A549 (cell line): ENCODE measurements at regions not wholly inside any gene's neighbourhood (a gene's known extent, or its start where the extent isn't known, plus 50 kb on each side); places are given as distances from the start of the nearest gene placed in this dataset.
A peak's percentile ranks its signal among the peaks of the same experiment; 100 is the strongest.

Experiments used
- ATAC-seq, 2 experiments: fragments of 200-7000 bp in 1 of 2; fragments of >200 bp in 1 of 2; cut with Nextera tagmentation in 1 of 2; cut with Tn5 transposase in 1 of 2; 3 replicates each; pipeline versions ENCODE4 v1.8.0 to v1.9.1; 2018 to 2020; ENCODE audit warnings: mild to moderate bottlenecking in 1 of 2, moderate library complexity in 1 of 2
- CTCF ChIA-PET: fragments of 300-600 bp; sonication (Branson Sonifier 250); formaldehyde crosslinking; extraction: SDS; loops from one replicate; lab custom pipeline; 2021; ENCODE audit warnings: antibody characterized with exemption, inconsistent platforms; lab: Yijun Ruan, JAX
- POLR2A ChIA-PET: fragments of 350-600 bp; formaldehyde crosslinking; extraction: SDS; loops from one replicate; lab custom pipeline; 2021; ENCODE audit warnings: antibody characterized with exemption, inconsistent platforms; lab: Yijun Ruan, JAX
- DNase-seq, 2 experiments: peaks; one replicate each; pipeline versions ENCODE4 v3.0.0 to v3.0.0-alpha.2; 2011 to 2016; ENCODE audit warnings: low read depth in 1 of 2, low spot score in 1 of 2
- FAIRE-seq: peaks from 2 replicates; lab custom pipeline; 2011; peaks lifted over from hg19 to GRCh38; lab: Jason Lieb, UNC
- H3K27ac ChIP-seq, 2 experiments: fragments of >200 bp; sonication (Bioruptor Twin); formaldehyde crosslinking; 3 replicates each; pipeline ENCODE4 v1.5.1; 2016 to 2017
- H3K4me1 ChIP-seq: fragments of >200 bp; sonication (Bioruptor Twin); formaldehyde crosslinking; 3 replicates; pipeline ENCODE4 v1.6.1; 2016
- H3K4me2 ChIP-seq: fragments of >200 bp; sonication (Bioruptor Twin); formaldehyde crosslinking; 3 replicates; pipeline ENCODE4 v1.6.1; 2016
- H3K4me3 ChIP-seq: fragments of >200 bp; sonication (Bioruptor Twin); formaldehyde crosslinking; 3 replicates; pipeline ENCODE4 v1.5.1; 2016
- H3K9me3 ChIP-seq: fragments of >200 bp; sonication (Bioruptor Twin); formaldehyde crosslinking; 3 replicates; pipeline ENCODE4 v1.6.1; 2016
- BHLHE40 ChIP-seq: IDR thresholded peaks from 2 replicates; pipeline ENCODE4 v1.6.1; 2012; ENCODE audit warnings: low read depth, low read length, inconsistent platforms
- CHD2 ChIP-seq: fragments of 150-350 bp; IDR thresholded peaks from 2 replicates; pipeline ENCODE4 v1.6.1; 2014; ENCODE audit warnings: low read length; ENCODE audit not compliant: partially characterized antibody
- CHD4 ChIP-seq: fragments of 200-600 bp; sonication (generic); IDR thresholded peaks from 2 replicates; pipeline ENCODE4 v1.6.1; 2016; ENCODE audit warnings: antibody characterized with exemption, mild to moderate bottlenecking, borderline replicate concordance
- EHF ChIP-seq: fragments of 250-450 bp; sonication (Bioruptor Pico); IDR thresholded peaks from 2 replicates; pipeline ENCODE4 v1.5.0; 2020; ENCODE audit warnings: mild to moderate bottlenecking
- EHMT2 ChIP-seq: fragments of 200-600 bp; sonication (generic); IDR thresholded peaks from 2 replicates; pipeline ENCODE4 v1.6.1; 2016; ENCODE audit warnings: antibody characterized with exemption, low read depth, mild to moderate bottlenecking, moderate library complexity
- EP300 ChIP-seq, 2 experiments: fragments of >200 bp; sonication (Bioruptor Twin); formaldehyde crosslinking; IDR thresholded peaks; 2 replicates in 1 of 2; 3 replicates in 1 of 2; pipeline ENCODE4 v1.6.1; 2016 to 2017
- FOSB ChIP-seq: fragments of 250-450 bp; sonication (Bioruptor Pico); IDR thresholded peaks from 2 replicates; pipeline ENCODE4 v1.5.0; 2020; ENCODE audit warnings: mild to moderate bottlenecking, moderate library complexity
- FOXS1 ChIP-seq: fragments of 250-450 bp; sonication (Bioruptor Pico); IDR thresholded peaks from 2 replicates; pipeline ENCODE4 v1.5.0; 2020; ENCODE audit warnings: mild to moderate bottlenecking, moderate library complexity
- GATA3 ChIP-seq: IDR thresholded peaks from 2 replicates; pipeline ENCODE4 v1.6.1; 2012; ENCODE audit warnings: borderline replicate concordance
- HOXA7 ChIP-seq: fragments of 250-450 bp; sonication (Bioruptor Pico); IDR thresholded peaks from 2 replicates; pipeline ENCODE4 v1.5.0; 2020; ENCODE audit warnings: mild to moderate bottlenecking, moderate library complexity
- HOXB13 ChIP-seq: fragments of 250-450 bp; sonication (Bioruptor Pico); IDR thresholded peaks from 2 replicates; pipeline ENCODE4 v1.5.0; 2020; ENCODE audit warnings: low read depth, mild to moderate bottlenecking, moderate library complexity
- KDM5A ChIP-seq: fragments of 200-600 bp; sonication (generic); IDR thresholded peaks from 2 replicates; pipeline ENCODE4 v1.6.1; 2016; ENCODE audit warnings: antibody characterized with exemption, mild to moderate bottlenecking
- MAFK ChIP-seq: fragments of 450-650 bp; IDR thresholded peaks from 2 replicates; pipeline ENCODE4 v1.6.1; 2014; ENCODE audit not compliant: partially characterized antibody
- MAZ ChIP-seq: fragments of 150-350 bp; IDR thresholded peaks from 2 replicates; pipeline ENCODE4 v1.6.1; 2014; ENCODE audit warnings: antibody characterized with exemption, low read depth, low read length, borderline replicate concordance
- PHF8 ChIP-seq: fragments of 200-600 bp; sonication (generic); IDR thresholded peaks from 2 replicates; pipeline ENCODE4 v1.6.1; 2016; ENCODE audit warnings: low read depth, mild to moderate bottlenecking, antibody characterized with exemption, moderate library complexity, borderline replicate concordance
- RAD21 ChIP-seq, 2 experiments: fragments of >200 bp in 1 of 2; sonication (Bioruptor Twin) in 1 of 2; formaldehyde crosslinking in 1 of 2; IDR thresholded peaks in 1 of 2; conservative IDR thresholded peaks in 1 of 2; 2 replicates in 1 of 2; 3 replicates in 1 of 2; pipeline ENCODE4 v1.6.1; 2012 to 2018; ENCODE audit warnings: inconsistent platforms in 1 of 2
- RFX5 ChIP-seq: fragments of 450-650 bp; IDR thresholded peaks from 2 replicates; pipeline ENCODE4 v1.7.1; 2014; ENCODE audit warnings: antibody characterized with exemption, mild to moderate bottlenecking, moderate library complexity
- SREBF2 ChIP-seq: fragments of 450-650 bp; IDR thresholded peaks from 2 replicates; pipeline ENCODE4 v1.6.1; 2014; ENCODE audit warnings: mild to moderate bottlenecking, moderate library complexity
- TP53 ChIP-seq: fragments of 250-450 bp; sonication (Bioruptor Pico); IDR thresholded peaks from 2 replicates; pipeline ENCODE4 v1.5.0; 2021; ENCODE audit warnings: mild to moderate bottlenecking, moderate library complexity
- ZSCAN20 ChIP-seq: fragments of 250-450 bp; sonication (Bioruptor Pico); IDR thresholded peaks from 2 replicates; pipeline ENCODE4 v1.8.0; 2022; ENCODE audit warnings: mild to moderate bottlenecking, moderate library complexity
- WGBS: methylation state at CpG from one replicate; pipeline ENCODE4 v1.1.6; 2017; ENCODE audit errors: missing lambda C conversion rate; 5-methylcytosine and 5-hydroxymethylcytosine counted together
- TF ChIP-seq, protein P1 (sequence below): fragments of 200-600 bp; sonication (generic); IDR thresholded peaks from 2 replicates; pipeline ENCODE4 v1.6.1; 2016; ENCODE audit warnings: antibody characterized with exemption, mild to moderate bottlenecking, moderate library complexity
- TF ChIP-seq, protein P2 (sequence below): IDR thresholded peaks from 2 replicates; pipeline ENCODE4 v1.6.1; 2012
- TF ChIP-seq, protein P3 (sequence below): fragments of 250-450 bp; sonication (Bioruptor Pico); IDR thresholded peaks from 2 replicates; pipeline ENCODE4 v1.5.0; 2021; ENCODE audit warnings: mild to moderate bottlenecking, moderate library complexity, borderline replicate concordance
- TF ChIP-seq, protein P4 (sequence below): IDR thresholded peaks from 2 replicates; pipeline ENCODE4 v1.6.1; 2012

DNA sequence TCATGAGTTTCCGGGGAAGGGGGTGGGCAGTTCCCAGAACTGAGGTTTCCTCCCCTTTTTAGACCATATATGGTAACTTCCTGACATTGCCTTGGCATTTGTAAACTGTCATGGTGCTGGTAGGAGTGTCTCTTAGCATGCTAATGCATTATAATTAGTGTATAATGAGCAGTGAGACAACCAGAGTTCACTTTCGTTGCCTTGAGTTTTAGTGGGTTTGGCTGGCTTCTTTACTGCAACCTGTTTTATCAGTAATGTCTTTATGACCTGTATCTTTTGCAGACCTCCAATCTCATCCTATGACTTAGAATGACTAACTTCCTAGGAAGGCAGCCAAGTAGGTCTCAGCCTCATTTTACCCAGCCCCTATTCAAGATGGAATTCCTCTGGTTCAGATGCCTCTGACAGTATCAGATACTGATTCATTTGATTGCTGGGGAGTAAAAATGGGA lies 447.3 kb downstream of the XIRP2 start:
- no peak for FAIRE-seq
- TF ChIP-seq TP53 (CRISPR knock-in tag) (no peak), EP300 (IDR thresholded peaks at IDR 0.05) (no peak), SREBF2 (no peak)
- no peak for DNase-seq
- WGBS: 17% methylated on average over 2 of the region's 2 CpGs
- ChIA-PET CTCF (no interaction called here), POLR2A (no interaction called here)
- Histone ChIP-seq H3K4me2 (no peak overlapping the region), H3K4me1 (no peaks in the 10 kb centered on the region), H3K4me3 (no peak overlapping the region), H3K9me3 (no peaks in the 10 kb centered on the region), H3K27ac (no peak overlapping the region)
- no peak for ATAC-seq

DNA sequence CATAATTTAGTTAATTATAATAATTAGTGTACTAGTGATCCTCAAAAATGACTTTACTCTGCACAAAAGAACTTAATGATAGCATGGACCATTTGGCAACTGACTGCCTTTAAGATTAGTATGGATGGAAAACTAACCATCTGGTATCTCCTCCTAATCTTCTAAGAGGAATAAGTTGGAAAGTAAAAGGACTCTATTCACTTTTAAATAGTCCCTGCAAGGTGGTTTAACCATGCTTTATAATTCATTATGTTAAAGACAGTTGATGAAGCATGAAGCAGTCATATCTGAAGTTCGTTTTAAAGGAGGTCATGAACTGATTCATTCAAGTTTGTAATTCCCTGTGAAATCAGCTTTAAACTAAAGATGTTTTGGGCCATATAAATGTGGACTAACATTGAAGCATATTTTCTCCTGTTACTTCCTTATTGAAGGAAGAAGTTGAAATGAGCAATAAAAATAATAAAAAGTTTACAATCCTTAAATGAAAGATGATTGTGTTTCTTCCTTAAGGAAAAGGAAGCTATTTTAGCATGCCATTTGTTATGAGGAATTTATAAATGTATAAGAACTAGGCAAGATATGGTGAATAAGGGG lies 446.0 kb downstream of the XIRP2 start:
- no peaks in the 10 kb centered on the region for H3K9me3 ChIP-seq
- H3K4me3 ChIP-seq: no peak overlapping the region
- no peaks in the 10 kb centered on the region for H3K4me1 ChIP-seq
- ATAC-seq (no peak), DNase-seq (no peak), FAIRE-seq (no peak)
- POLR2A ChIA-PET: no interaction called here
- H3K27ac ChIP-seq: no peak overlapping the region
- TF ChIP-seq, protein P1, sequence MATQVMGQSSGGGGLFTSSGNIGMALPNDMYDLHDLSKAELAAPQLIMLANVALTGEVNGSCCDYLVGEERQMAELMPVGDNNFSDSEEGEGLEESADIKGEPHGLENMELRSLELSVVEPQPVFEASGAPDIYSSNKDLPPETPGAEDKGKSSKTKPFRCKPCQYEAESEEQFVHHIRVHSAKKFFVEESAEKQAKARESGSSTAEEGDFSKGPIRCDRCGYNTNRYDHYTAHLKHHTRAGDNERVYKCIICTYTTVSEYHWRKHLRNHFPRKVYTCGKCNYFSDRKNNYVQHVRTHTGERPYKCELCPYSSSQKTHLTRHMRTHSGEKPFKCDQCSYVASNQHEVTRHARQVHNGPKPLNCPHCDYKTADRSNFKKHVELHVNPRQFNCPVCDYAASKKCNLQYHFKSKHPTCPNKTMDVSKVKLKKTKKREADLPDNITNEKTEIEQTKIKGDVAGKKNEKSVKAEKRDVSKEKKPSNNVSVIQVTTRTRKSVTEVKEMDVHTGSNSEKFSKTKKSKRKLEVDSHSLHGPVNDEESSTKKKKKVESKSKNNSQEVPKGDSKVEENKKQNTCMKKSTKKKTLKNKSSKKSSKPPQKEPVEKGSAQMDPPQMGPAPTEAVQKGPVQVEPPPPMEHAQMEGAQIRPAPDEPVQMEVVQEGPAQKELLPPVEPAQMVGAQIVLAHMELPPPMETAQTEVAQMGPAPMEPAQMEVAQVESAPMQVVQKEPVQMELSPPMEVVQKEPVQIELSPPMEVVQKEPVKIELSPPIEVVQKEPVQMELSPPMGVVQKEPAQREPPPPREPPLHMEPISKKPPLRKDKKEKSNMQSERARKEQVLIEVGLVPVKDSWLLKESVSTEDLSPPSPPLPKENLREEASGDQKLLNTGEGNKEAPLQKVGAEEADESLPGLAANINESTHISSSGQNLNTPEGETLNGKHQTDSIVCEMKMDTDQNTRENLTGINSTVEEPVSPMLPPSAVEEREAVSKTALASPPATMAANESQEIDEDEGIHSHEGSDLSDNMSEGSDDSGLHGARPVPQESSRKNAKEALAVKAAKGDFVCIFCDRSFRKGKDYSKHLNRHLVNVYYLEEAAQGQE: no peak
- TF ChIP-seq RAD21 (conservative IDR thresholded peaks at IDR 0.05 in 1 of 2, IDR thresholded peaks at IDR 0.05 in 1 of 2): no peak
- TF ChIP-seq MAZ: no peak
- TF ChIP-seq ZSCAN20: no peak
- no peak for TF ChIP-seq CHD2
- TF ChIP-seq HOXA7 (CRISPR knock-in tag): no peak
- TF ChIP-seq HOXB13 (CRISPR knock-in tag): no peak
- no peak for TF ChIP-seq FOXS1 (CRISPR knock-in tag)
- no peak for TF ChIP-seq FOSB (CRISPR knock-in tag)
- TF ChIP-seq, protein P2, sequence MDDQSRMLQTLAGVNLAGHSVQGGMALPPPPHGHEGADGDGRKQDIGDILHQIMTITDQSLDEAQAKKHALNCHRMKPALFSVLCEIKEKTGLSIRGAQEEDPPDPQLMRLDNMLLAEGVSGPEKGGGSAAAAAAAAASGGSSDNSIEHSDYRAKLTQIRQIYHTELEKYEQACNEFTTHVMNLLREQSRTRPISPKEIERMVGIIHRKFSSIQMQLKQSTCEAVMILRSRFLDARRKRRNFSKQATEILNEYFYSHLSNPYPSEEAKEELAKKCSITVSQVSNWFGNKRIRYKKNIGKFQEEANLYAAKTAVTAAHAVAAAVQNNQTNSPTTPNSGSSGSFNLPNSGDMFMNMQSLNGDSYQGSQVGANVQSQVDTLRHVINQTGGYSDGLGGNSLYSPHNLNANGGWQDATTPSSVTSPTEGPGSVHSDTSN: no peak
- no peak for TF ChIP-seq EHF
- TF ChIP-seq BHLHE40: no peak
- no peak for TF ChIP-seq MAFK
- no peak for TF ChIP-seq KDM5A
- no peak overlapping the region for H3K4me2 ChIP-seq
- WGBS: 3% methylated on average over 1 of the region's 1 CpG
- CTCF ChIA-PET: no interaction called here

DNA sequence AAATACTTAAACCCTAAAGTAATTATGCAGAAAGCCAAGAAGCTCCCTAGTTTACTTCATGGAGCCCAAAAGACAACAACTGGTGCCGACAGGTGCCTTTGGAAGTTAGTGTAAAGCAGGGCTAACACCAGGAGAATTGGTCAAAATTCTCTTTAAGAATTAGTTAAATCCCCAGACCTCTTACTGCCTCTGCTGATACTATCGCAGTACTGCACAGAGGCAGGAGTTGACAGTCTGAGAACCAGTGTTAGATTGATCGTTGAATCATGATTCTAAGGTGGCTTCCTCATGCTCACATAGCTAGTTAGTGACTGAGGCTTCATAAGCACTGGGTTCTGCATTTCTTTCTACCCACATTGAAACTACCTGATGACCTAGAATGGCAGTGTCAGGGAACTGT lies 445.0 kb downstream of the XIRP2 start:
- POLR2A ChIA-PET: no interaction called here
- DNase-seq: no peak
- 26% methylated on average over 3 of the region's 3 CpGs for WGBS
- Histone ChIP-seq H3K4me2 (no peak overlapping the region), H3K4me1 (no peaks in the 10 kb centered on the region), H3K4me3 (no peak overlapping the region), H3K9me3 (no peaks in the 10 kb centered on the region), H3K27ac (no peak overlapping the region)
- CTCF ChIA-PET: no interaction called here
- TF ChIP-seq, protein P3, sequence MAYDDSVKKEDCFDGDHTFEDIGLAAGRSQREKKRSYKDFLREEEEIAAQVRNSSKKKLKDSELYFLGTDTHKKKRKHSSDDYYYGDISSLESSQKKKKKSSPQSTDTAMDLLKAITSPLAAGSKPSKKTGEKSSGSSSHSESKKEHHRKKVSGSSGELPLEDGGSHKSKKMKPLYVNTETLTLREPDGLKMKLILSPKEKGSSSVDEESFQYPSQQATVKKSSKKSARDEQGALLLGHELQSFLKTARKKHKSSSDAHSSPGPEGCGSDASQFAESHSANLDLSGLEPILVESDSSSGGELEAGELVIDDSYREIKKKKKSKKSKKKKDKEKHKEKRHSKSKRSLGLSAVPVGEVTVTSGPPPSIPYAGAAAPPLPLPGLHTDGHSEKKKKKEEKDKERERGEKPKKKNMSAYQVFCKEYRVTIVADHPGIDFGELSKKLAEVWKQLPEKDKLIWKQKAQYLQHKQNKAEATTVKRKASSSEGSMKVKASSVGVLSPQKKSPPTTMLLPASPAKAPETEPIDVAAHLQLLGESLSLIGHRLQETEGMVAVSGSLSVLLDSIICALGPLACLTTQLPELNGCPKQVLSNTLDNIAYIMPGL (CRISPR knock-in tag): no peak
- TF ChIP-seq RAD21 (conservative IDR thresholded peaks at IDR 0.05 in 1 of 2, IDR thresholded peaks at IDR 0.05 in 1 of 2) (no peak), RFX5 (no peak), PHF8 (no peak), MAFK (no peak), HOXB13 (CRISPR knock-in tag) (no peak), GATA3 (no peak), EHMT2 (no peak), CHD4 (no peak), EHF (no peak), KDM5A (no peak)
- TF ChIP-seq, protein P4, sequence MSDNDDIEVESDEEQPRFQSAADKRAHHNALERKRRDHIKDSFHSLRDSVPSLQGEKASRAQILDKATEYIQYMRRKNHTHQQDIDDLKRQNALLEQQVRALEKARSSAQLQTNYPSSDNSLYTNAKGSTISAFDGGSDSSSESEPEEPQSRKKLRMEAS: no peak
- ATAC-seq: peak in 1 of 2 experiments; percentile 39; a peak in 1 of 6 replicates
- FAIRE-seq: no peak
